Vagina (tissue), 2 donors: ENCODE measurements at regions not wholly inside any gene's neighbourhood (a gene's known extent, or its start where the extent isn't known, plus 50 kb on each side); places are given as distances from the start of the nearest gene placed in this dataset.

Source experiments
- POLR2A ChIP-seq, 2 donors: fragments of 450-650 bp; IDR thresholded peaks; one replicate each; pipeline ENCODE4 v1.6.1; 2017; ENCODE audit warnings: antibody characterized with exemption in 2 of 2, mild to moderate bottlenecking in 2 of 2, moderate library complexity in 2 of 2
- TF ChIP-seq, protein P1 (sequence below), 3 experiments: fragments of 450-650 bp in 2 of 3; fragments of 200-600 bp in 1 of 3; sonication (generic) in 1 of 3; IDR thresholded peaks; one replicate each; pipeline ENCODE4 v1.5.1; 2017 to 2019; ENCODE audit warnings: antibody characterized with exemption in 3 of 3, mild to moderate bottlenecking in 2 of 3, moderate library complexity in 2 of 3

DNA sequence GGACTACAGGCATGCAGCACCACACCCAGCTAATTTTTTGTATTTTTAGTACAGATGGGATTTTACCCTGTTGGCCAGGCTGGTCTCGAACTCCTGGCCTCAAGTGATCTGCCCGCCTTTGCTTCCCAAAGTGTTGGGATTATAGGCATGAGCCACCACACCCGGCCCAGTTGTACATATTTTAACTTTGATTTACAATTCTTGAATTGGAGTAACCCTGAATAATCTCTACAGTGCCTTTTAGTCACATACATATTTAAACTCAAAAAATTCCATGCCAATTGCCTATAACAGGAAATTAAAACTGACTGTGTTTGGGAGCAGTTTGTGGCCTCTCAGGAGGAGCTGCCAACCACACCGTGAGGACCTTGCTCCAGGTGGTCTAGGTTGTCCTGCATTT, 199.8 kb upstream of the PDE10A start:
- TF ChIP-seq POLR2A (IDR thresholded peaks at IDR 0.05), result no peak
- TF ChIP-seq, protein P1, sequence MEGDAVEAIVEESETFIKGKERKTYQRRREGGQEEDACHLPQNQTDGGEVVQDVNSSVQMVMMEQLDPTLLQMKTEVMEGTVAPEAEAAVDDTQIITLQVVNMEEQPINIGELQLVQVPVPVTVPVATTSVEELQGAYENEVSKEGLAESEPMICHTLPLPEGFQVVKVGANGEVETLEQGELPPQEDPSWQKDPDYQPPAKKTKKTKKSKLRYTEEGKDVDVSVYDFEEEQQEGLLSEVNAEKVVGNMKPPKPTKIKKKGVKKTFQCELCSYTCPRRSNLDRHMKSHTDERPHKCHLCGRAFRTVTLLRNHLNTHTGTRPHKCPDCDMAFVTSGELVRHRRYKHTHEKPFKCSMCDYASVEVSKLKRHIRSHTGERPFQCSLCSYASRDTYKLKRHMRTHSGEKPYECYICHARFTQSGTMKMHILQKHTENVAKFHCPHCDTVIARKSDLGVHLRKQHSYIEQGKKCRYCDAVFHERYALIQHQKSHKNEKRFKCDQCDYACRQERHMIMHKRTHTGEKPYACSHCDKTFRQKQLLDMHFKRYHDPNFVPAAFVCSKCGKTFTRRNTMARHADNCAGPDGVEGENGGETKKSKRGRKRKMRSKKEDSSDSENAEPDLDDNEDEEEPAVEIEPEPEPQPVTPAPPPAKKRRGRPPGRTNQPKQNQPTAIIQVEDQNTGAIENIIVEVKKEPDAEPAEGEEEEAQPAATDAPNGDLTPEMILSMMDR (IDR thresholded peaks at IDR 0.05), result no peak
